CD14-positive monocyte (primary cell): ENCODE measurements at regions not wholly inside any gene's neighbourhood (a gene's known extent, or its start where the extent isn't known, plus 50 kb on each side); places are given as distances from the start of the nearest gene placed in this dataset.

Experiments
- DNase-seq, 3 donors: peaks; one replicate each; pipeline ENCODE4 v3.0.0-alpha.2; 2011 to 2022
- H2AFZ ChIP-seq: 2 replicates; pipeline ENCODE4 v1.6.0; 2012; ENCODE audit warnings: mild to moderate bottlenecking, low read depth, low read length, inconsistent platforms; ENCODE audit not compliant: insufficient read depth, poor library complexity, severe bottlenecking
- H3K27ac ChIP-seq, 2 donors: 1 replicate in 1 of 2; 2 replicates in 1 of 2; pipeline ENCODE4 v1.5.1; 2012 to 2013; ENCODE audit warnings: low read length in 2 of 2, control low read depth in 1 of 2, inconsistent platforms in 1 of 2, low read depth in 1 of 2, mild to moderate bottlenecking in 1 of 2
- H3K27me3 ChIP-seq, 2 donors: one replicate each; pipeline versions ENCODE4 v1.6.0 to v1.6.1; 2011 to 2013; ENCODE audit warnings: low read length in 2 of 2; ENCODE audit not compliant: control insufficient read depth in 2 of 2, insufficient read depth in 2 of 2
- H3K36me3 ChIP-seq, 2 donors: replicated peaks in 1 of 2; 1 replicate in 1 of 2; 2 replicates in 1 of 2; pipeline versions ENCODE4 v1.5.1 to v1.6.1; 2012 to 2013; ENCODE audit warnings: low read length in 2 of 2, control low read depth in 1 of 2, inconsistent platforms in 1 of 2, mild to moderate bottlenecking in 1 of 2; ENCODE audit not compliant: insufficient read depth in 2 of 2, control insufficient read depth in 1 of 2
- H3K4me1 ChIP-seq, 2 donors: 1 replicate in 1 of 2; 2 replicates in 1 of 2; pipeline versions ENCODE4 v1.5.1 to v1.6.1; 2012 to 2013; ENCODE audit warnings: low read length in 2 of 2, control low read depth in 1 of 2, inconsistent platforms in 1 of 2, mild to moderate bottlenecking in 1 of 2, moderate library complexity in 1 of 2; ENCODE audit not compliant: insufficient read depth in 2 of 2, control insufficient read depth in 1 of 2
- H3K4me2 ChIP-seq: replicated peaks from 2 replicates; pipeline ENCODE3; 2012; ENCODE audit warnings: low read length, moderate library complexity, mild to moderate bottlenecking; ENCODE audit not compliant: poor library complexity, severe bottlenecking; ENCODE audit errors: extremely low read depth
- H3K4me3 ChIP-seq, 3 experiments: fragments of 200-600 bp in 1 of 3; sonication (generic) in 1 of 3; replicated peaks in 1 of 3; 1 replicate in 2 of 3; 2 replicates in 1 of 3; pipeline ENCODE4 v1.5.1; 2011 to 2013; ENCODE audit warnings: low read length in 3 of 3, mild to moderate bottlenecking in 3 of 3, control low read depth in 2 of 3, low read depth in 2 of 3, inconsistent platforms in 1 of 3, moderate library complexity in 1 of 3
- H3K79me2 ChIP-seq: 2 replicates; pipeline ENCODE4 v1.6.0; 2012; ENCODE audit warnings: mild to moderate bottlenecking, control low read depth, inconsistent platforms, low read length, moderate library complexity; ENCODE audit not compliant: insufficient read depth
- H3K9ac ChIP-seq: 2 replicates; pipeline ENCODE4 v1.6.0; 2017; ENCODE audit warnings: low read length, mild to moderate bottlenecking; ENCODE audit not compliant: insufficient read depth, poor library complexity, severe bottlenecking
- H3K9me3 ChIP-seq, 2 donors: replicated peaks in 1 of 2; 1 replicate in 1 of 2; 2 replicates in 1 of 2; pipeline versions ENCODE4 v1.5.1 to v1.6.1; 2012 to 2013; ENCODE audit warnings: low read length in 2 of 2, control low read depth in 1 of 2; ENCODE audit not compliant: control insufficient read depth in 1 of 2, insufficient read depth in 1 of 2
- H4K20me1 ChIP-seq: 2 replicates; pipeline ENCODE4 v1.6.0; 2012; ENCODE audit warnings: mild to moderate bottlenecking, low read length, control low read depth, moderate library complexity; ENCODE audit not compliant: insufficient read depth
- H3K27ac Mint-ChIP-seq, 7 donors: one replicate each; pipeline ENCODE4 v1.8.0; 2020; ENCODE audit warnings: mild to moderate bottlenecking in 7 of 7, mixed read lengths in 7 of 7, moderate library complexity in 6 of 7, inconsistent platforms in 2 of 7
- H3K27me3 Mint-ChIP-seq, 3 donors: one replicate each; pipeline ENCODE4 v1.8.0; 2021 to 2022; ENCODE audit warnings: low read depth in 3 of 3, mild to moderate bottlenecking in 3 of 3, mixed read lengths in 3 of 3, moderate library complexity in 3 of 3, inconsistent platforms in 1 of 3
- H3K36me3 Mint-ChIP-seq, 2 donors: one replicate each; pipeline ENCODE4 v1.8.0; 2020; ENCODE audit warnings: mixed read lengths in 2 of 2, inconsistent platforms in 1 of 2, mild to moderate bottlenecking in 1 of 2
- H3K4me1 Mint-ChIP-seq: one replicate; pipeline ENCODE4 v1.8.0; 2020; ENCODE audit warnings: mild to moderate bottlenecking, mixed read lengths
- H3K4me3 Mint-ChIP-seq, 2 donors: one replicate each; pipeline ENCODE4 v1.8.0; 2020; ENCODE audit warnings: mild to moderate bottlenecking in 2 of 2, mixed read lengths in 2 of 2, moderate library complexity in 1 of 2
- H3K9me3 Mint-ChIP-seq, 7 donors: one replicate each; pipeline ENCODE4 v1.8.0; 2020 to 2022; ENCODE audit warnings: mixed read lengths in 7 of 7, mild to moderate bottlenecking in 6 of 7, moderate library complexity in 6 of 7, inconsistent platforms in 2 of 7
- CTCF ChIP-seq: fragments of 200-600 bp; IDR thresholded peaks from one replicate; pipeline ENCODE4 v1.8.0; 2022; ENCODE audit warnings: antibody characterized with exemption, mild to moderate bottlenecking
- WGBS: methylation state at CpG from one replicate; pipeline ENCODE4 v1.1.5; 2013; ENCODE audit warnings: missing lambda C conversion rate; ENCODE audit not compliant: insufficient coverage; 5-methylcytosine and 5-hydroxymethylcytosine counted together
- intact Hi-C, 2 donors: fragments of 100-400 bp; cut with micrococcal nuclease; formaldehyde crosslinking; loops; one replicate each; pipeline versions ENCODE4 v1.15.0 to v1.15.1; 2023

- intact Hi-C loops = no loop called here
- WGBS = 100% methylated on average over 2 of the region's 2 CpGs
- peaks cover 14% of the 10 kb centered on the region for H3K4me1 Mint-ChIP-seq
- H4K20me1 ChIP-seq = no peaks in the 10 kb centered on the region
- TF ChIP-seq CTCF = no peak
- H2AFZ ChIP-seq = no peak overlapping the region
- no peaks in the 10 kb centered on the region for H3K36me3 ChIP-seq
- no peak overlapping the region for H3K4me3 ChIP-seq
- no peaks in the 10 kb centered on the region for H3K36me3 Mint-ChIP-seq
- peaks cover 12 to 22% of the 10 kb centered on the region in 2 donors for H3K9me3 ChIP-seq
- peaks cover 0 to 2% of the 10 kb centered on the region in 2 donors for H3K4me1 ChIP-seq
- DNase-seq = no peak
- no peaks in the 10 kb centered on the region for H3K27me3 ChIP-seq
- H3K27me3 Mint-ChIP-seq = peaks cover 0 to 1% (median 0%) of the 10 kb centered on the region in 3 donors
- H3K4me3 Mint-ChIP-seq = no peak overlapping the region
- H3K79me2 ChIP-seq = no peaks in the 10 kb centered on the region
- H3K4me2 ChIP-seq = no peak overlapping the region
- H3K9ac ChIP-seq = no peak overlapping the region
- no peak overlapping the region for H3K27ac ChIP-seq
- H3K9me3 Mint-ChIP-seq = peaks cover 16 to 36% (median 27%) of the 10 kb centered on the region in 7 donors
- no peak overlapping the region for H3K27ac Mint-ChIP-seq
These were observed 195.5 kb downstream of the TMEM167A start for GRCh38 chr5:82881571-82882174.

GRCh38 chr5:82879089-82879488 is 198.1 kb downstream of the TMEM167A start:
- no peak overlapping the region for H3K27ac Mint-ChIP-seq
- peaks cover 2% of the 10 kb centered on the region for H3K4me1 Mint-ChIP-seq
- no peaks in the 10 kb centered on the region for H4K20me1 ChIP-seq
- no peak for DNase-seq
- peaks cover 0 to 1% (median 0%) of the 10 kb centered on the region in 3 donors for H3K27me3 Mint-ChIP-seq
- intact Hi-C loops = no loop called here
- peaks cover 12 to 22% of the 10 kb centered on the region in 2 donors for H3K9me3 ChIP-seq
- TF ChIP-seq CTCF = no peak
- no peak overlapping the region for H3K27ac ChIP-seq
- H3K36me3 ChIP-seq = no peaks in the 10 kb centered on the region
- peaks cover 13 to 36% (median 26%) of the 10 kb centered on the region in 7 donors for H3K9me3 Mint-ChIP-seq
- H3K4me3 Mint-ChIP-seq = no peak overlapping the region
- no peaks in the 10 kb centered on the region for H3K79me2 ChIP-seq
- no peaks in the 10 kb centered on the region for H3K36me3 Mint-ChIP-seq
- H3K4me2 ChIP-seq = no peak overlapping the region
- H3K4me1 ChIP-seq = no peaks in the 10 kb centered on the region
- no peak overlapping the region for H3K4me3 ChIP-seq
- no CpG with 5 or more reads among the region's 1 CpG for WGBS
- no peaks in the 10 kb centered on the region for H3K27me3 ChIP-seq
- H2AFZ ChIP-seq = no peak overlapping the region
- no peak overlapping the region for H3K9ac ChIP-seq
